Activated T-helper 9 cell treated with anti-CD3 and anti-CD28 coated beads, Interleukin-2, amount 50 U/mL, for 16 hours (primary cell): ENCODE measurements at regions not wholly inside any gene's neighbourhood (a gene's known extent, or its start where the extent isn't known, plus 50 kb on each side); places are given as distances from the start of the nearest gene placed in this dataset.
"Not testable (repeated sequence)": the region's sequence is repeated elsewhere in the genome, so short reads cannot be mapped to it uniquely, and the experiment has no call there.

Source experiments
- DNase-seq: peaks from one replicate; pipeline ENCODE4 v3.0.0-alpha.2; 2020; ENCODE audit warnings: low read depth

GRCh38 chr3:106022913-106023312, 154.1 kb upstream of the CBLB start:
- no peak for DNase-seq

GRCh38 chr3:106025151-106025722, 156.4 kb upstream of the CBLB start:
- DNase-seq, result no peak

GRCh38 chr3:106029954-106030626, 161.3 kb upstream of the CBLB start:
- DNase-seq, result no peak

- DNase-seq, result no peak
Measured at GRCh38 chr3:106030627-106030963, 161.8 kb upstream of the CBLB start.

GRCh38 chr3:106032479-106032878, 163.7 kb upstream of the CBLB start:
- no peak for DNase-seq

GRCh38 chr3:106033654-106034053, 164.8 kb upstream of the CBLB start:
- no peak for DNase-seq

GRCh38 chr3:106034313-106034712, 165.5 kb upstream of the CBLB start:
- DNase-seq, result no peak

- DNase-seq, result no peak
Measured at GRCh38 chr3:106035619-106036018, 166.8 kb upstream of the CBLB start.

GRCh38 chr3:106036696-106037095, 167.9 kb upstream of the CBLB start:
- DNase-seq, result no peak

GRCh38 chr3:106047221-106047620, 178.4 kb upstream of the CBLB start:
- no peak for DNase-seq

GRCh38 chr3:106048946-106049481, 180.2 kb upstream of the CBLB start:
- no peak for DNase-seq

- no peak for DNase-seq
Measured at GRCh38 chr3:106049821-106050220, 181.0 kb upstream of the CBLB start.

- no peak for DNase-seq
Measured at GRCh38 chr3:106056931-106057330, 188.1 kb upstream of the CBLB start.

GRCh38 chr3:106058475-106058874, 189.7 kb upstream of the CBLB start:
- no peak for DNase-seq

- no peak for DNase-seq
Measured at GRCh38 chr3:106059953-106060517, 191.2 kb upstream of the CBLB start.

- no peak for DNase-seq
Measured at GRCh38 chr3:106063909-106064308, 195.1 kb upstream of the CBLB start.

- no peak for DNase-seq
Measured at GRCh38 chr3:106065831-106066230, 197.0 kb upstream of the CBLB start.

GRCh38 chr3:106067711-106068110, 198.9 kb upstream of the CBLB start:
- no peak for DNase-seq

GRCh38 chr3:106068381-106068780, 199.6 kb upstream of the CBLB start:
- no peak for DNase-seq

- DNase-seq, result no peak
Measured at GRCh38 chr3:106068795-106069194, 200.0 kb upstream of the CBLB start.

GRCh38 chr3:106070187-106070586, 201.4 kb upstream of the CBLB start:
- no peak for DNase-seq

- DNase-seq, result no peak
Measured at GRCh38 chr3:106071306-106071705, 202.5 kb upstream of the CBLB start.

- DNase-seq, result not testable (repeated sequence)
Measured at GRCh38 chr3:106072596-106072995, 203.8 kb upstream of the CBLB start.

GRCh38 chr3:106073806-106074205, 205.0 kb upstream of the CBLB start:
- DNase-seq, result not testable (repeated sequence)
